GM21825 (cell line): ENCODE measurements at regions not wholly inside any gene's neighbourhood (a gene's known extent, or its start where the extent isn't known, plus 50 kb on each side); places are given as distances from the start of the nearest gene placed in this dataset.

ENCODE experiments used
- ATAC-seq: cut with Tn5 transposase; IDR thresholded peaks from one replicate; pipeline ENCODE4 v1.9.1; 2021; ENCODE audit warnings: mild to moderate bottlenecking, moderate library complexity; ENCODE audit not compliant: unreplicated experiment

DNA sequence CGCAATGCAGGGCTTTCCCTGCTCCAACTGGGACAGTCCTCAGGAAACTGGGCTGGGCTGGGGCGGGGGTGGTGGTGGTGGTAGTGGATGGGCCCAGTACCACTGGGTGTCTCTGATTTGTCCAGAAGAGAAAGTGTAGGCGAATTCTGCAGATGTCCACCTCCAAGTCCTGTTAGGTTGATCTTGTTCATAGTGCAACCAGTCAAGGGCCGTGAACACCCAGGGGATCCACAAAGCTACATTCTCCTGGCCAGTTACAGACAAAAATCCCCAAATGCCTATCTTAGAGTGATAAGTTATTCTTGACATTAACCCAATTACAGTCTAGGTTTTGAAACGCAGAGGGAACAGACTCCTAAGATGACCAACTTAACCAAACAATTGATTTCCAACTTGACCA is 97.5 kb upstream of the SHB start:
- no peak for ATAC-seq

DNA sequence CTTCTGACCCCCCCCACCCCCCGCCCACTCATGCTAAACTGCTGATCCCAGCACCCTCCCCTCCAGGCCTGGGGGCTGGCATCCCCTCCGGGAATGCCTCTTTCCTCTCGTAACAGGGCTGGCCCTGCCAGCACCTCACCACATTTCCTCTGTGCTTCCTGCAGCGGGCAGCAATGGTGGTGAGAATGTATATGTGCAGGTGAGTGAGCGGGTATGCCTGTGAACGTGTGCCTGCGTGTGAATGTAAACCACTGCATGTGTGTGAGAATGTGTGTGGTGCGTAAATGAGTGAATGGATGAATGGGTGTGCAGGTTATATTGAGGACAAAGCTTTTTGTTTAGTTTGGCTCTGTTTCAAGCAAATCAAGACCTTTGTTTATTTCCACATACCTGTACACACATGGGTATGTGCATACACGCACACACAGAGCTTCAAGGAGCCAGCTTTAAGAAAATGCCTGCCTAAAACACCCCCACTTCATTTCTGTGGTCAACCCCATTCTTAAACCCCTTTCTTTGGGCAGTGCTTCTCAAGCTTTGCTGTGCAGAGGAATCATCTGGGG is 95.7 kb upstream of the SHB start:
- no peak for ATAC-seq

DNA sequence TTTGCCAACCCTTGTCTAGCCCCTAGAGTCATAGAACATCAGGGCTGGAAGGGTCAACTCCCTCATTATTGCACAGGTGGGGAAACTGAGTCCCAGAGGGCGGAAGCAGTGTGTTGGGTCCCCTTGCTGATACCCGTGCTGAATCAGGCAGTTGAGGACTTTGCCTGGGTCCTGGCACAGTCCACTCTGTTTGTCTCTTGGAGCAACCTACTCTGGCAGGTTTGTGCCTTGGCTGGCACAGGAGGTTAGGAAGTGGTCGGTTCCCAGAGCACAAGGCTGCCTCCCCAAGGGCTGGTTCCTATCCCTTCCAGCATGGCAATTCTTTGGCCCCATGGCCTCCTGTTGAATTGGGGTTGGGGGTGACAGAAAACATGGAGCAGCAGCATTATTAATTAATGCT is 94.5 kb upstream of the SHB start:
- ATAC-seq, result no peak

DNA sequence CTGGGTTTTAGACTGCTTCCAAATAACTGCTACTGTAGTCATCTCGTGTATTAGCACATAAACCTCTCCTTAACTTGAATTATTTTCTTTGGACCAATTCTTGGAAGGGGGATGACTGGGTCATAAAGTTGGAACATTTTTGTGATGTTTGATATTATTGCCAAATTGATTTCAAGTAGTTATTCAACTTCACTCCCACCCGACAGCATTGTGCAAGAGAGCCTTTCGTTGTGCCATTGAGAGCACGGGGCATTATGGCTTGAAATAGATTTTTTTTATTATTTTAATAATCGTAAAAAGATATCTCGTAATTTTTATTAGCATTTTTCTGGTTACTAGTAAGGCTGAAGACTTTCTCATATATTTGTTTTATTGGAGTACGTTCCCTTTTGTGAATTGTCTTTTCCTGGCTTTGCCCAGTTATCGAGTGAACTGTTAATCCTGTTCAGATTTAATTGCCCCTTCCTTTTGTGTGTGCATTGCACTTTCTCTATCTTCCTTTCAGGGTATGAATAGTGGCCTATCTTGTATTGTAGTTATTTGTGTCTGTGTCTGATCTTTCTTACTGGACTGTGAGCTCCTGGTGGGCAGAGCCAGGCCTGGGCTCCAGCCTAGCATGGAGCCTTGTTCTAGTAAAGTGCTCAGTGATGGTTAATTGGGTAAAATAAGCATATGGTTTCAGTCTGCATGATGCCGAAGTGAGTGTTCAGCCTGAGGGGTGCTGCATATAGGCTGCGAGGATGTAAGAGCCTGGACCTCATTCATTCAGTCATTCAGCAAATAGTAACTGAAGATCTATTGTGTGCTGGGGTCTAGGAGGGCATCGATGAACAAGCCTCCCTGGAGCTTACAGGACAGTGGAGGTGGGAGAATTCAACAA is 93.5 kb upstream of the SHB start:
- ATAC-seq, result no peak

DNA sequence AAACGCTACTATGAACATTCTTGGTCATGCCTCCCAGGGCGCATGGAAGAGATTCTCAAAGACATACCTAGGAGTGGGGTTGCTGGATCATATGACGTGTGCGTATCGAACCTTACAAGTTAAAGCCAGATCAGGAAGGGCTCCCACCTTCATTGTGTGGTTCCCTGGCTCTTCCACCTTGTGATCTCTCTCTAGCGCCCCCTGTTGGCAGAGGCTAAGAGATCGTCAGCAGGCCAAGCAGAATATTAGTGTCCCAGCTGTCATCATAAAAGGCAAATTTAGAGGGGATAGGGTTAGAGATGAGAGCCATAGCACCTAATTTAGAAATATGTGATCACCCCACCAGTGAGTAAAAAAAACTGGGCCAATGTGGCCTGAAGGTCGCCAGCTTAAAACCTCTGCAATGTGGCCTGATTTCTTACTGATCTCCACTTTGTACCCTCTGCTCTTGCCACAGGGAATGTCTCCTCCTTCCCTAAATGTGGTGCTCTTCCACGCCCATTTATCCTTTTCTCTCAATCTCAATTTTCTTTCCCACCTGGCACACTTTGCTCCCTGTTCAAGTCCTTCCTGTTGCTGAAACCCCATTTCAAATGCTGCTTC is 91.7 kb upstream of the SHB start:
- no peak for ATAC-seq

DNA sequence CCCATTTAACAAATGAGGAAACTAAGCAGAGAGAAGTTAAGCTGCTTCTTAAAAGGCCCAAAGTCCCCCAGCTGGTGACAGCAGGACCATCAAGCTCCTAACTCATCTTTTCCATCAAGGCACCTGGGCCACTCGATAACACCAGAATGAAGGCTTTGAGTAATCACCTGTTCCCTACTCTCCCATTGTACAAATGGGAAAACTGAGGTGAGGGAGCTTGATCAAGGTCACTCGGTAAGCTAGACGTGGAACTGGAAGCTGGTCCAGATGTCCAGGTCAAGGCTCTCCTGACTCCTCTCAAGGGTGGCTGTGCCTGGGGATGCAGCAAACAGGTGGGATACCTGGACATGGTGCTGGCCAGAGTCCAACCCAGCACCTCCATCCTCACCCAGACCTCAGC is 90.6 kb upstream of the SHB start:
- ATAC-seq, result no peak

DNA sequence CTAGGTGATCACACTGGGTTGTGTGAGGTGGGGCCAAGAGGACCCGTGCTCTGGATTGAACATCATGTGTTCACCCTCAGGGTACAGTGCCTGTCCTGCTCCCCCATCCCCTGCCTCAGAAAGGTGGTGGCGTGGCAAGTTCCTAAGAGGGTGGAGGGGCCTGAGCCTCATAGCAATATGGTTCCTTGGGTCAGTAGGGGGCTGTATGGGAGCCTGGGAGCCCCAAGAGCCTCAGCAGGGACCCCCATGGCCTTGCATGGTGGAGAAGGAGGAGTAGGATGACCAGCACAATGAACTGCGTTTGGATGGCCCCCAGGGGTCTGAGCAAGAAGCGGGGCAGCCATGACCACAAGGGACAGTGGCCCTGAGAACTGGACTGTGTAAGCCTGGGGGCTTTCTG is 89.6 kb upstream of the SHB start:
- ATAC-seq, result no peak

DNA sequence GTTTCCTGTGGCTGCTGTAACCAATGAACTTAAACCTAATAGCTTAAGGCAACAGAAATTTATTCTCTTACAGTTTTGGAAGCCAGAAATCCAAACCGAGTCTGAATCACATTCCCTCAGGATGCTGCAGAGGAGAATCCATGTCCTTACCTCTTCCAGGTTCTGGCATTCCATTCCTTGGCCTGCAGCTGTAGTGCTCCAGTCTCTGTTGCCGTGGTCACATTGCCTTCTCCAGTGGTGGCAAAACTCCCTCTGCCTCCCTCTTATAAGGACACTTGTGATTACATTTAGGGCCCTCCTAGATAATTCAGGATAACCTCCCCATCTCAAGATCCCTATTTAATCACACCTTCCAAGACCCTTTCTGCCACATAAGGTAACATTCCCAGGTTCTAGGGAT is 88.7 kb upstream of the SHB start:
- ATAC-seq, result no peak

DNA sequence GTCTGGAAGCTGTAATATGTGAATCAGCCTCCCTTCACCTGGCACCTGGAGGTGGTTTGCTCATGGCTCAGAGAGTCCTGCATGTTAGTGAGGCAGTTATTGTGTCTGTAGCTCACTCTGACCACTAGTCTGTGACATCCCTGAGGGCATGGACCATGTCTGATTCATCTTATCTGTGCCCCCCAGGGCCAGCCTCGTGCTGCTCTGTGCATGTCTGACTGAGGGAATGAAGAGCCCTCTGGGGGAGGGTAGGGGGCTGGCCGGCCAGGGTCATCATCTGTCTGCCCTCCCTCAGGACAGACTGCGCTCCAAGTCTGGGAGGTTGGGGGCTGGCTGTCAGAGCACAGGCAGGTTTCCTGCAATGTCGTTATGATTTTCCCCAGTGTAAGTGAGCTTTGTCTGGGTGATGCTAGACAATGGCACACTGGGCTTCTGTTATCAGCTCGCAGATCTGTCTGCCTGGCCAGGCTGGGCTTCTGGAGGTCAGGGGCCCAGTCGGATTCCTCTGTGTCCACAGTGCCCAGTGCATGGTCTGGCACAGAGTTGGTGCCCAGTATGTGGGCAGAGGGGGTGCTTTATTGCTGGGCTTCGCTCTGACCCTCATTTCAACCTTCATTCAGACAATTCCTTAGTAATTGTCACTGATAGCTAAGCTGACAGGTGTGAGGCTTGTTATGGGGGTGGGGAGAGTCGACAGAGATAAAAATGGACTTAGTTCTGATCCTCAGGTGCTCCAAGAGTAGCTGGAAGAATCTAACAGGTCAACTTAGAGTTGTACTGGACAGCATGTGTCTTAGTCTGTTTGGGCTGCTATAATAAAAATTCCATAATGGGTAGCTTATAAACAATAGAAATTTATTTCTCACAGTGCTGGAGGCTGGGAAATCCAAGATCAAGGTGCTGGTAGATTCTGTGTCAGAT is 85.7 kb upstream of the SHB start:
- no peak for ATAC-seq

DNA sequence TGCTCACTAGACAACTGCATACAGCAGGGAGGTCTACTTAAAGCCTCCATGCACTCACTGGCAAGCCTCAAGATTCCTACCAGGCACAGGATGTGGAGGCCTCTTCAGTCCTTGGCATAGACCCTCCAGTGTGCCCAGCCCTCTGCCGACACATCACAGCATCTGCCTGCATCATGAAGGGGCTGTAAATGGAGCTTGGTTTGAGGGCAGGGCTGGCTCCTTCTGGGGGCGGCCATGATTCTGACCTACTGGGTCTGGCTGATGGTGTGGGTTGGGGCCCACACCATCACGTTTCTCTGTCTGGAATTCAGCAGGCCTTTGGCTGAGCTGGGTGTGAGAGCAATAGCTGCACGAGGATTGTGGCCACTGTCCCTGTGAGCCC is 84.9 kb upstream of the SHB start:
- no peak for ATAC-seq

DNA sequence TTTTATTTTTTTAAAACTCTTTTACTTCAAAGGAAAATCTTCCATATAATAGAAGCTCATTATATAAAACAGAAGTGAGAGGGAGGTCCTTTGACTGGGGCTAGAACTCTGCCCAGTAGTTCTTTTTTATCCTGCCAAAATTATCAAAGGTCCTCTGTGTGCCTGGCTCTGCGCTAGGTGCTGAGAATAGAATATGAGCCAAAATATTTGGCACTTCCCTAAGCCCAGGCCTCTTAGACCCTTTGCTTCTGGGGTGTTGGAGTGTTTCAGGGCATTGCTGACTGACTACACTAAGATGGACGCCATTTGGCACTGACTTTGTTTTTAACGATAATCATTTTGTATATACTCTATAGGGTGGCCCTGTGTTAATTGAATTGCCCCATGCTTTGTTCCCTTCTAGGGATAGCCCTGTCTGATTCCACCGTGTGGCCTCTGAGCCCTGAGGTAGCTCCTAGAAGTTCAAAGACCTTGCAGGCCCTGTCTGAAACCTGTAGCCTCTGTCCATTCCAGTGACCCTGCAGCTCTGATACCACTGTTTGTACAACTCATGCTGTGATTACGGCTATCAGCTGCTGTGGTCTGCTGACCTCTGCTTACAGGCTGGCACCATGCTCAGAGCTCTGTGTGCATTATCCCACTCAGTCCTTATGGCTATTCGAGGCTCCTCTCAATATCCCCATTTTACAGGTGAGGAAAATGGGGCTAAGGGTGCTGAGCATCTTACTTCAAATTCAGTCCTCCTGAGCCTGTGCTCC is 84.3 kb upstream of the SHB start:
- no peak for ATAC-seq

DNA sequence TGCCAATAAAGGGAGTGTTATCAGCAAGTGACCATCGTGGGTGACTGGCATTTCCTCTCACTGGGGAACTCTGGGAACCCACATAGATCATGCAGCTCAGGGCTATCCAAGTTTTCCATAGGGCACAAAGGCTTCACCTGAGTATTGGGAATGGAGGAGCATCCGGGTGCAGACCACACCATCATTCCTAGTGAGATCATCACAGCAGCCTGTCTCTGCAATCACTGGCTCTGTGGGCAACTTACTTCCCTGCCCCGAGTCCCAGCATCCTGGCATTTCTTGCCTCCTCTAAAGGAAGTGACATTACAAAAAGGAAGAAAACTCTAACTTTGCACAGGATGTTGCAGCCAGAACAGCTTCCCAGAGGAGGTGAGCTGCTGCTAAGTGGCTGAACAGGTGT is 80.6 kb upstream of the SHB start:
- no peak for ATAC-seq

DNA sequence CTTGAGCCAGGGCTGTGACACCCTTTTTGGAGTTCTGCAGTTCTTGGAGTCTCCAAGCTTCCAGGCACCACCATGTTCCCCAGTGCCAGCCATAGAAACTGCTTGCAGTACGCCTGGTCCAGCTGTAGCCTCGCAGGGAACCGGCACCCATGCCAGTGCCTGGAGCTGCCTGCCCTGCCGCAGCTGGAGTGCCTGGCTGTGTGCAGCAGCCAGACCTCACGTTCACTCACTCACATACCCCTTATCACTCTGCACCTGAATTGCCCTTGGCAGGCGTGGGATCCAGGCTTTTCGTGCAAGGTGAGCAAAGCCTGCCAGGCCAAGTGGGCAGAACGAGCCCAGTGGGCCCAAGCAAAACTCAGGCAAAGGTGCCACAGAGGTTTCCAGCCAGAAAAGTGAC is 77.8 kb upstream of the SHB start:
- ATAC-seq, result no peak

DNA sequence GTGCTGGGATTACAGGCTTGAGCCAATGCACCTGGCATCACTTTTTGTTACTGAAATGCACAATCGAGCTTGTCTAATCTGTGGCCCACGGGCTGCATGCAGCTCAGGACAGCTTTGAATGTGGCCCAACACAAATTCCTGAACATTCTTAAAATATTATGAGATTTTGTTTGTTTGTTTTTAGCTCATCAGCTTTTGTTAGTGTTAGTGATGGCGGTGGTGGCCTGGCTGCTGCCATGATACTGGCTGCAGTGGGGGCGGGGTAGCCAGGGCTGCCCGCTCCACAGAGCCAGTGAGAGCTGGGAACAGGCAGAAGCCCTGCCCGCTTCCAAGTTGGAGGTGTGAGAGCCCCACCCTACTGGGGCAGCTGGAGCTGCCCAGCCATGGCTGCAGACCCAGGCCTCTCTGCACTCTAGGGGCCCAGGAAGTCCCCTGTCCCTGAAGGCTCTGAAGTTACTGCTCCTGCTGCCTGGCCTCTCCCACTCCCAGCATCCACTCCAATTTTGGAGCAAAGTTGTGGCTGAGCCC is 76.6 kb upstream of the SHB start:
- no peak for ATAC-seq

DNA sequence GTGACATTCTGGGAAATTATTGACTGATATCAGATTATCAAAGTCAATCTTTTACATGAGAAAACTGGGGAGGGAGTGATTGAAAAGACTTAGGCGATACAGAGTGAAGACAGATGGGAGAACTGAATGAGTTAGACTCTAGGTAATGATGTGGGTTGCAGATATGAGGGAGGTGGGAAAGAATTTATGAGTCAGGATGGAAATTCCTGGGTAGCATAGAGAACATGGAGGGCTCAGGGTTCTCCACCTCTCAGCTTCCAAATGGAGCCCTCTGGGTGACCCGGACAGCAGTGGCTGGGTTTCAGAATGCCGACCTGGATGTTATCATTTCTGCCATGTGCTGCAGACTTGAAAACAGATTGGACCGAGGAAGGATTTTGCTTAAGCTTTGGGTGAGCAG is 75.4 kb upstream of the SHB start:
- ATAC-seq, result no peak

DNA sequence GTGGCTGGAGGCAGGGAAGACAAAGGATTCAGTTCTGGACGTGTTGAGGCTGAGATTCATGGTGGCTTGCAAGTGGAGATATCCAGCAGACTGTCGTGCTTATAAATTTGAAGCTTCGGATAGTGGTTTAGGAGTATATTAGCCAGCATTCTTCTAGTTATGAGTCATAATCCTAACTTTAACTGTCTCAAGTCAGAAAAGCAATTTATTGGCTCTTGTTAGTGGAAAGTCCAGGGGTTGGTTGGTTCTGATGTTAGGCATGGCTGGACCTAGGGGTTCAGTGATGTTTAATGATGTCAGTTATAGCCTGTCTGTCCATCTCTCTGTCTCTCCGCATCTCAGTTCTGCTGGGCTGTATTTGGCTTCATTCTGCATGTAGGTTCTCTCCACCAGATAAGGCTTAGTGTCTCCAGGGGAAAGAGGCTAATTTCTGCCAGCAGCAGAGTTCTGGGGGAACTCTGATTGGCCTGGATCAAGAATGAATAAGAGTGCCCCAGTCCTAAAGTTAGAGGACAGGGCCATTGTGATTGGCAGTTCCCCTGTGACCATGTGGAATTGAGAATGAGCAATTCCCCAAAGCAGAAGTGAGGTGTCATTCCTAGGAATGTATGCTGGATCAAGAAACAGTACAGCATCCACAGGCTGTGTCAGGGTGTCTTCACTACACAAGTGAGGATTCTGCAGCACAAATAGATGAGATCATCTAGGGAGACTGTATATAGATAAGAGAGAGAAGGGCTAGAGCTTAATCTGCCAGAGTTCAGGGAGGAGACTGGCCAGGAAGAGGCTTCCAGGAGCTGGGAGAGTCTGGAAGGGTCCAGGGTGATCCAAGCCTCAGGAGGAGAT is 72.9 kb upstream of the SHB start:
- ATAC-seq, result no peak

DNA sequence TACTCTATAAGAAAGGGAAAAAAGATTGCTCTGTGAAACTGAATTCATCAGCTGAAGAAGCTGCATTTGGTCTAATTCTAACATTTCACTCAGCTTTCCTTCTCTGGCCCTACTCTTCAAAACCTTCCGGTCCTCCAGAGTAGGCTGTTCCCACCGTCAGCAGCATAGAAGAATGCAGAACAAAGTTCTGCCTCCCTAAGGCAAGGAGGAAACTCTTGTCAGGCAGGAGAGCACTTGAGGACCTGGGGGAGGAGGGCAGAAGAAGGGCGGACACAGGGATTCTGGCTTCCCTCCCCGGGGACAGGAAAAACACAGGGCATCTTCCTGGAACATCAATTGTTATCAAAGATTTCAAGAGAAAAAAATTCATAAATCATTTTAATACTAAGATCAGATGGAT is 69.2 kb upstream of the SHB start:
- ATAC-seq, result no peak

DNA sequence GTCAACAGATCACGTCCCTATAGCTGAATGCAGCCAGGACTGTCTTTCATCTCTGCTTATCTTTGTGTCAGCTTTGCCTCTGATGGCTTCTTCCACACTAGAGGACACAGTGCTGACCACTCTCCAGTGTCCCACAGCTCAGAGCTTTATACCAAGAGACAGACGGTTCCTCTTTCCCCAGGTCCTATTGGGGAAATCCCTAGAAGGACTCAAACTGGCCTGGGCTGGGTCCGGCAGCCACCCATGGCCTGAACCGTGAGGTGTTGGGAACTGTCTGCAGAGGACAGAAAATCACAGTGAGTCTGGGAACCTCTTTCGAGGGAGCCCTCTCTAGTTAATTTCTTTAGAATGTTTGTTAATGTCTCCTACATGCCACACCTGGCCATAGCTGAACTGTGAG is 68.3 kb upstream of the SHB start:
- no peak for ATAC-seq

DNA sequence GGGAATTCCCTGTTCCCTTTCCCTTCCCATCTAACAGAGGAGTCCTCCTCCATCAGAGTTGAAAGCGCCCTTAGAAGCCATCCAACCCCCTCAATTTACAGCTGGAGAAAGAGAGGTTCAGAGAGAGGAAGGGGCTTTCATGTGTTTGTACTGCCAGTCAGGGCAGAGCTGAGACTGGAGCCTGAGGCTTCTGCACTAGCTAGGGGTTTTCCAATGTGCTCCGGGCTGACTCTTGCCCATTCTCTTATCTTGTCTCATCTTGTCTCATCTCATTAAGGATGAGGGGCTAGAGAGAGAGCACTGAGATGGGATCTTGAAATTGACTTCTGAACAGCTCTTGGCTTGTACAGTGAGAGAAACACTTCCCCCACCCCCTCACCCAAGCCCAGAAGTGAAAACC is 67.4 kb upstream of the SHB start:
- no peak for ATAC-seq
